ENCODE measurements at regions not wholly inside any gene's neighbourhood (a gene's known extent, or its start where the extent isn't known, plus 50 kb on each side); places are given as distances from the start of the nearest gene placed in this dataset.

- DNase-seq (ENCODE audit: low spot score) = no peak
Measured at GRCh38 chr6:118761645-118762044, 110.3 kb upstream of the CEP85L start.

GRCh38 chr6:118758946-118759345, 107.6 kb upstream of the CEP85L start:
- no peak for DNase-seq (ENCODE audit: low spot score)

DNA sequence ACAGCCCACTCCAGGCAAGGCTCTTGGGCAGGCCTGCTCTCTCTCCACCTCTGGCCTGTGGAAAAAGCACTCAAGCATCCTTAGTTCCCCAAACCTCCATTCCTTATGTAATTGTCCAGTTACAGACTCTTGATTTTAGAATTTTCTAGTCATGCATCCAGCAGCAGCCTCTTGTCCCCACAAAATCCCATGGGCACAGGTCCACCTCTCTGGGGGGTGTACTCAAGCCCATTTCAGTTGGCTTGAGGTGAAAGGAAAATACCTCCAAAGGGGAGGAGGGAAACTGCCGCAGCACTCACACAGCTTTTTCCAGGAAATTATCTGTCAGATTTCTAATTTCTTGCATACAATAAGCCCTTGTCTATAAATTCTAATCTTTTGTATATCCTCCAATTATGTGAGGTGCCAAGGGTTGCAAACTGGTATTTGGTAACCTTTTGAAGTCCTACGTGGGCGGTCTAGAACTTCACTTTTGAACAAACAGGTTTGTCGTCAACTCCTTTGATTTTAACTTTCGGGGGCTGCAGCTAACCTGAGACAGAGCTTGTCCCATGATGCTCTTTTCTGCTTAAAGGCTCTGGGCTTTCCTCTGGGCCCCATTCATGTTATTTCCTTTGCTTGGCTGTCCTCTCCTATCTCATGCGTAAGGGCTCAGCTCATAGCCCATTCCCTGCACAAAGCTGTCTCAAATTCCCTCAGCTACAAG, 104.7 kb upstream of the CEP85L start:
- no peak for DNase-seq (ENCODE audit: low spot score)

GRCh38 chr6:118752803-118753202, 101.4 kb upstream of the CEP85L start:
- DNase-seq (ENCODE audit: low spot score) = no peak

DNA sequence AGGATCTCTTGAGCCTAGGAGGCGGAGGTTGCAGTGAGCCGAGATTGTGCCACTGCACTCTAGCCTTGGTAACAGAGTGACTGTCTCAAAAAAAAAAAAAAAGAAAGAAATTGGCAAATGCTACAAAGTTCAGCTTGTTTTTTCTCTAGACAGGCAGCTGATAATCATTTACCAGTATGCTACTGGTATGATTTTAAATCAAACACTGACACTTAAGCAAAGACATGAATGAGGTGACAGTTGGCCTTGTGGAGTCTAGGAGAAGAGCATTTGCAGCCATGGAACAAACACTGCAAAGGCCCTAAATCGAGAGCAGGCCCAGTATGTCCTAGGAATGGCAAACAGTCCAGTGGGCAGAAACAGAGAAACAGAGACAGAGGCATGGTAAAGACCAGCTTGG, 99.7 kb upstream of the CEP85L start:
- no peak for DNase-seq (ENCODE audit: low spot score)

- no peak for DNase-seq (ENCODE audit: low spot score)
Measured at GRCh38 chr6:118750143-118750542, 98.8 kb upstream of the CEP85L start.

DNA sequence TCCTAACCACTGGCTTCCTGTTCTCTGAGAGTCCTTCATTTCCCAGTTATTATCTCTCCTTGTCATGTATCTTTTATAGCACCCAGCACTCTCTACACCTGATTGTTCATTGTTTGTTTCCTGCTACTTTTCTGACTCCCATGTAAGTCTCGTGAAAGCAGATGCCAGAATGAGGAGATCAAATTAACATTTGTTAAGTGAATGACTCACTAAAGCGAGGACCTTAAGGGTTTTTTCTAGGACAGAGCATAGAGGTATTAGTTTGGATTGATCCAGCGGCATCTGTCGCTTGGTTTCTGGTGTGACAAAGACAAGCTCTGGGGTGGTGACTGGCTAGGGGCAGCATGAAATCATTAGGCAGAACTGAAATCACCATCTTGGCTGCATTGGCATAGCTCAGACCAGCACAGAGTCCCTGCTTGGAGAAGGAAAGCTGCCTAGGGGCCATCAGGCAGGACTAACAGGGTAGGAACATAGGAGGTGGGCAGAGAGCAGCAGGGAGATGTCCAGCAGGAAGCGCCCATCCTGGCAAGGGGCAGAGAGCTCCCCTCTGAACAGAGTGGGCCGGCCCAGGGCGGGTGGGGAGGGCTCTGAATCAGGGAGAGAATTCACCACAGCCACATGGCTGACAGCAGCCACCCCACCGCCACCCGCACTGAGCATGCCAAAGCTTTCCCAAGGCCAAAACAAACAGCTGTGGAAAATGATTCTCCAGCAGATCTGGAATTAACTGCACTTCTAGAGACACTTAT, 97.1 kb upstream of the CEP85L start:
- DNase-seq (ENCODE audit: low spot score) = peak; percentile 88

- no peak for DNase-seq (ENCODE audit: low spot score)
Measured at GRCh38 chr6:118746825-118747174, 95.4 kb upstream of the CEP85L start.

GRCh38 chr6:118746145-118746824, 94.9 kb upstream of the CEP85L start:
- DNase-seq (ENCODE audit: low spot score) = no peak

DNA sequence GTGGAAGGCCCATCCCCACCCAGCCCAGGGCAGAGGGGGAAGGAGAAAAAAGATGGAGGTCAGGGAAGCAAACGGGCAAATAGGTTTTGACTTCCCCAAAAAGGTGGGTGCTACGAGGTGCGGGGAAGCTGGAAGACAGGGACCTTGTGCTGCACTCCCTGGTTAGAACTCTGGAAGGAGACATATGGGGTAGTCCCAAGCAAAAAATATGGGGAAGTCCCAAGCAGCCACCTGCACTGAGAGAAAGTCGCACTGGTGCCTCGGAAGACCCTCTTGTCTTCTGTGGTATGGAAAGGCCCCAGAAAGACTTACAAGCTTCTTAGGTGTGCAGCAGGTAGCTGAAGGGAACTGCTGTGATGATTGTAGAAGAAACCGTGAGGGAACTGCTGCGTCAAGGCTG, 93.8 kb upstream of the CEP85L start:
- no peak for DNase-seq (ENCODE audit: low spot score)

- no peak for DNase-seq (ENCODE audit: low spot score)
Measured at GRCh38 chr6:118744261-118744941, 93.0 kb upstream of the CEP85L start.

DNA sequence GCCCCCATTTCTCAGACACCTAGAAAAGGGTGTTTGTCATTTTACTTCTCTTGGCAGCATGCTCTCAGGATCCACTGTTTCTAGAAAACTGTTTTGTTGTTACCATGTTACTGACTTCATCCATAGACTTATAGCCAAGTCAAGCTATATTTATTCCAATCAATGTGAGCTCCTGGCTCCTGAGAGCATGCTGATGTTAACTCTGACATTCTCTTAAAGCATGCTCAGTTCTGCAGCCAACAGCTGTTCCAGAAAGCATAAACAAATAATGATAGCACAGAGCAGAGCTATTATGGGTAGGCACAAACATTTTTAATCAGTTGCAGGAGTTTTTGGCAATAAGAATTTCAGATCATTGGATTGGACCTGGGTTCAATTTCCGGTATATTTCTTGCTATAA, 92.4 kb upstream of the CEP85L start:
- no peak for DNase-seq (ENCODE audit: low spot score)

DNA sequence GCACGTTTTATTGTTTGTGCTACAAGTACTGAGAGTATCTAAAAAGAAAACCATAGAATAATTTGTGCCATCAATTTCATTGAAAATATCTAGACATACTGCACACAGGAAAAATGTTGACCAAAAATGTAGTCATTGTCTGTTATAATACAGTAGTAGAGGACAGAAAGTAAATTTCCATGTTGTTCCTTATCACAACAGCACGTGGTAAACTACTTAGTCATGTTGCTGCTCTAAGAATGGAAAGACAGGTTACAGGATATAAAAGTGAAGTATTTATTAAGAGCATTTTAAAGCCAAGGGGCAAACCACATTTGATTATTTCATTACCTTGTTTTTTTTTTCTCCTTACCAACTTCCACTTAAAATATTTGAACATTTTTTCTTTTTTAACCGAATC, 89.0 kb upstream of the CEP85L start:
- no peak for DNase-seq (ENCODE audit: low spot score)

- peak; percentile 49 for DNase-seq (ENCODE audit: low spot score)
Measured at GRCh38 chr6:118739696-118740353, 88.4 kb upstream of the CEP85L start.

GRCh38 chr6:118736440-118736839, 85.0 kb upstream of the CEP85L start:
- no peak for DNase-seq (ENCODE audit: low spot score)

DNA sequence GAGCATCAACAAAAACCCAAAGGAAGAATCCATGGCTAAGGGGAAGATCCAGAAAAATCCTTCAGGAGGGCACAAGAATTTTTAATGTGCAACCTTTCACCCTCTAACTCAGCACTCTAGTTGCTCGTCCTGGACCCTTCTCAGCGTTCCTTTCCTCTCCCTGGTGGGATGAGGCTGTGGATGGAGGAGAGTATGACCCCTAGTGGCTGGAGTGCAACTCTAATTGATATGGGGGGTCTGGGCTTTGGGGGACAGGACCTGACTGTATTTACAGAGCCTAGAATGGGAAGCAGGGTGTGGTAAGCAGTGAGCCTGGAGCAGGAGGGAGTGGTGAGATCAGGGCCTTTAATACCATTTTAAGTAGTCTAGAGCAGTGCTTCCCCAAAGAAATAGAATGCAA, 83.9 kb upstream of the CEP85L start:
- no peak for DNase-seq (ENCODE audit: low spot score)

DNA sequence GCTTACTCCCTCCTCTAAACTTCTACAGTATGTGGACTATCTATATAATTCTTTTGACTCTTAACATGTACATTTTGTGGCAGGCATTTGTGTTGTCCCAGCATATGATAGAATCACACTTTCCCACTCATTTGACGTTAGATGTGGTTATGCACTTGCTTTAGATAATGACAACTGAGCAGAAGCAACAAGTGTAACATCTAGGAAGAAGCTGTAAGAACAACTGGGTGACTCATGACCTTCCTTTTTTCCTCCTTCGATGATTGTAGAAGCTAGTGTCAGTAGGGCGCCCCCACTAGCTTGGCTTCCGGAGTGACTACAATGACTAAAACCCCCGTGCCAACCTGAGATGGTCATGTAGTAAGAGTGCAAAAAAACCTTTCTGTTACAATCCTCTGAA, 74.6 kb upstream of the CEP85L start:
- no peak for DNase-seq (ENCODE audit: low spot score)

DNA sequence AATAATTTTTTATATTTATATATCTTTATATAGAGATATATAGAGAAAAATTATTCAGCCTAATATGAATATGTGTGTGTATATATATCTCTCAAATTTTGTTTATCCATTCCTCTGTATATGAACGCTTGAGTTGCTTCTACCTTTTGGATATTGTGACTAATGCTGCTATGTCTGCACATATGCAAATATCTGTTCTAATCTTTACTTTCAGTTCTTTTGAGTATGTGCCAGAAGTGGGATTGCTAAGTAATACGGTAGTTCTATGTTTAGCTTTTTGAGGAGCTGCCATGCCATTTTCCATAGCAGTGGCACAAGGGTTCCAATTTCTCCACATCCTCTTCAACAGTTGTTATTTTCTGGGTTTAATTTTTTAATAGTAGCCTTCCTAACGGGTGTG, 72.8 kb upstream of the CEP85L start:
- no peak for DNase-seq (ENCODE audit: low spot score)

DNA sequence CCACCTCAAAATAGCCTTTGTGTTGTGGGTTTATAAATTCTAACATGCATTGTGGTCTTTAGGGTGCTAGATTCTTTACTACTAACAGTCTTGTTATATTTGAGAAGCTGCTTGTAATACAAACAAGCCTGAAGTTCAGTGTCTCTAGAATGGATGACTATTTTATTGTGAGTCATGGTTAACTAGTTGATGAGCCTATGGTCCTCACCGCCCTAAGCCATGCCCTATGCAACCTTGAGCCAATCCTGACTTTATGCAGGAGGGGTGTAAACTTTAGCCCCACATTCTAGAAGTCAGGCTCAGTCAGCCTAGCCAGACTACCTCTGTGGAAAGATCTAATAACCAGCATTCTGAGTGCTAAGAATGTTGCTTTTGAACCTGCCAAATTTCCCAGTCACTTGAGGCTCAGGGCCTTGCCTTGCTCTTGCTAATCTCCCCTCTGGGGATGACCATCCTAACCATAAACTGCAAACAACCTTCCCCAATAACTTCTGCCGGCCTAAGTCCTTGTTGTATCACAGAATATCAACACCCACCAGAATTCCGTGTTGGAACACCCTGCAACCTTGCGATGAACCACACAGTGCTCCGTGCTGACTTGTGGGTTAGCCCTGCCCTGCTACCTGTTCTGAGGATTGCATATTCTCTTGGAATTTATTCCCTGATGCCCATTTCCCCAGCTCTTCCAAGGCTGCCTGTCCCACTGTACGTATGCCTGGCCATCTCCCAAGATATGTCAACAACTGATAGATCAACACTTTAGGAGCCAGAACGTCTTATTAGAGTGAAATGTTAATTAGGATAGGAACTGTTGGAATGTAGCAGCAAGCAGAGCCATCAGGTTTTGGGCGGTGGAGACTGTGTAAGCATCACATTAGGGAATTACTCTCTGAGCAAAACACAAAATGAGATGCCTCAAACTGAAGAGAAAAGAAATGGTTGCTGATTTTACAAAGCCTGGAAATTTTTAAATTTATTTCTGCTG, 71.7 kb upstream of the CEP85L start:
- no peak for DNase-seq (ENCODE audit: low spot score)

DNA sequence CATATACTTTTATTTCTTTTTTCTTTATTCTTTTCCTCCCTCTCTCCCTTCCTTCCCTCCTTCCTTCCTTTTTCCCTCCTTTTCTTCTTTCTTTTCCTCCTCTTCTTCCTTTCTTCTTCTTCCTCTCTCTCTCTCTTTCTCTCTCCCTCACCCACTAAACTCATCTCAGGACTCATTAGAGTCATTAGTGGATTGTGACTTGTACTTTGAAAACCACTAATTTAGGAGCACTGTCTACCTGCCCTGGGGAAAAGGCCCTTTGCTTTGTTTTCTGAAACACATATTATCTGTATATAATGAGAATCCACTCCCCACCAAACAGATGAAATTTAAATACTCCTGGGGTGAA, 68.7 kb upstream of the CEP85L start:
- no peak for DNase-seq (ENCODE audit: low spot score)
